Activated CD8-positive, alpha-beta T cell treated with anti-CD3 and anti-CD28 coated beads for 36 hours (primary cell): ENCODE measurements at regions not wholly inside any gene's neighbourhood (a gene's known extent, or its start where the extent isn't known, plus 50 kb on each side); places are given as distances from the start of the nearest gene placed in this dataset.
A peak's percentile ranks its signal among the peaks of the same experiment; 100 is the strongest.

ENCODE experiments used
- ATAC-seq: fragments of 200-7000 bp; cut with Tn5 transposase; one replicate; pipeline ENCODE4 v1.10.0; 2021; ENCODE audit warnings: mild to moderate bottlenecking, moderate library complexity
- CTCF ChIA-PET: fragments of 350-600 bp; sonication (Branson Sonifier 250); formaldehyde crosslinking; loops from one replicate; lab custom pipeline; 2021; ENCODE audit warnings: antibody characterized with exemption; lab: Charles Lee
- POLR2A ChIA-PET: fragments of 350-600 bp; sonication (Branson Sonifier 250); formaldehyde crosslinking; loops from one replicate; lab custom pipeline; 2021; ENCODE audit warnings: antibody characterized with exemption; lab: Charles Lee
- DNase-seq: peaks from one replicate; pipeline ENCODE4 v3.0.0-alpha.2; 2020
- H3K27ac Mint-ChIP-seq: one replicate; pipeline ENCODE4 v1.8.0; 2021; ENCODE audit warnings: mild to moderate bottlenecking, mixed read lengths
- H3K27me3 Mint-ChIP-seq: one replicate; pipeline ENCODE4 v1.8.0; 2021; ENCODE audit warnings: mixed read lengths
- H3K36me3 Mint-ChIP-seq: one replicate; pipeline ENCODE4 v1.8.0; 2021; ENCODE audit warnings: low read depth, mixed read lengths
- H3K4me1 Mint-ChIP-seq: one replicate; pipeline ENCODE4 v1.8.0; 2021; ENCODE audit warnings: low read depth, mixed read lengths
- H3K4me3 Mint-ChIP-seq: one replicate; pipeline ENCODE4 v1.8.0; 2021; ENCODE audit warnings: mild to moderate bottlenecking, moderate library complexity, mixed read lengths
- H3K9me3 Mint-ChIP-seq: one replicate; pipeline ENCODE4 v1.8.0; 2021; ENCODE audit warnings: mixed read lengths
- CTCF ChIP-seq: fragments of 200-600 bp; IDR thresholded peaks from one replicate; pipeline ENCODE4 v1.8.0; 2022; ENCODE audit warnings: antibody characterized with exemption, mild to moderate bottlenecking
- intact Hi-C: fragments of 100-400 bp; cut with micrococcal nuclease; formaldehyde crosslinking; loops from one replicate; pipeline ENCODE4 v1.10.0; 2022

GRCh38 chr4:89658701-89659024 is 178.3 kb downstream of the SNCA start:
- ChIA-PET POLR2A (no interaction called here), CTCF (interaction anchor here (2.0 kb wide), 1 partner anchor 50 kb away, joined by 7 read pairs; no protein-coding TSS in a partner anchor)
- H3K27ac Mint-ChIP-seq: no peak overlapping the region
- no peak for DNase-seq
- H3K9me3 Mint-ChIP-seq: no peaks in the 10 kb centered on the region
- no peak for TF ChIP-seq CTCF
- H3K4me3 Mint-ChIP-seq: no peak overlapping the region
- intact Hi-C loops: loop anchor here (5.0 kb wide), 1 partner anchor 244 kb away; no protein-coding TSS in a partner anchor
- H3K4me1 Mint-ChIP-seq: no peaks in the 10 kb centered on the region
- no peaks in the 10 kb centered on the region for H3K36me3 Mint-ChIP-seq
- no peaks in the 10 kb centered on the region for H3K27me3 Mint-ChIP-seq
- no peak for ATAC-seq

- Mint-ChIP-seq H3K27me3 (no peaks in the 10 kb centered on the region), H3K4me1 (no peaks in the 10 kb centered on the region), H3K9me3 (no peaks in the 10 kb centered on the region), H3K36me3 (no peaks in the 10 kb centered on the region), H3K27ac (no peak overlapping the region), H3K4me3 (no peak overlapping the region)
- peak; percentile 21 for TF ChIP-seq CTCF
- ChIA-PET CTCF (interaction anchor here (0.6 to 2.0 kb wide), 10 partner anchors 10 to 245 kb away, joined by 3 to 9 read pairs (median 4); partner anchors contain the start of gene MMRN1), POLR2A (no interaction called here)
- ATAC-seq: no peak
- no peak for DNase-seq
- intact Hi-C loops: loop anchor here (5.0 kb wide), 1 partner anchor 244 kb away; no protein-coding TSS in a partner anchor
Observed at GRCh38 chr4:89657931-89658700, 178.8 kb downstream of the SNCA start.

GRCh38 chr4:89653012-89653411 is 183.9 kb downstream of the SNCA start:
- no peaks in the 10 kb centered on the region for H3K4me1 Mint-ChIP-seq
- CTCF ChIA-PET: no interaction called here
- POLR2A ChIA-PET: no interaction called here

GRCh38 chr4:89645482-89645881 is 191.5 kb downstream of the SNCA start:
- Mint-ChIP-seq H3K9me3 (no peaks in the 10 kb centered on the region), H3K27me3 (peaks cover 2% of the 10 kb centered on the region), H3K27ac (no peak overlapping the region), H3K36me3 (no peaks in the 10 kb centered on the region), H3K4me1 (no peaks in the 10 kb centered on the region), H3K4me3 (no peak overlapping the region)
- POLR2A ChIA-PET: no interaction called here
- intact Hi-C loops: no loop called here
- DNase-seq (no peak), ATAC-seq (no peak)
- CTCF ChIA-PET: interaction anchor here (0.7 to 1.0 kb wide), 2 partner anchors 12 to 208 kb away, joined by 3 read pairs; no protein-coding TSS in a partner anchor
- no peak for TF ChIP-seq CTCF

More at GRCh38 chr4:89653012-89653411, 183.9 kb downstream of the SNCA start:
- H3K4me3 Mint-ChIP-seq: no peak overlapping the region
- no peaks in the 10 kb centered on the region for H3K36me3 Mint-ChIP-seq
- DNase-seq: no peak
- ATAC-seq: no peak
- no peak for TF ChIP-seq CTCF
- H3K27me3 Mint-ChIP-seq: no peaks in the 10 kb centered on the region
- no peak overlapping the region for H3K27ac Mint-ChIP-seq
- H3K9me3 Mint-ChIP-seq: no peaks in the 10 kb centered on the region
- intact Hi-C loops: no loop called here

GRCh38 chr4:89641367-89641687 is 195.6 kb downstream of the SNCA start:
- no peak for TF ChIP-seq CTCF
- Mint-ChIP-seq H3K27ac (no peak overlapping the region), H3K4me3 (no peak overlapping the region), H3K36me3 (no peaks in the 10 kb centered on the region), H3K27me3 (peaks cover 4% of the 10 kb centered on the region), H3K9me3 (no peaks in the 10 kb centered on the region), H3K4me1 (no peaks in the 10 kb centered on the region)
- intact Hi-C loops: no loop called here
- DNase-seq: no peak
- ATAC-seq: no peak
- CTCF ChIA-PET: interaction anchor here (0.7 to 1.5 kb wide), 5 partner anchors 10 to 261 kb away, joined by 3 to 5 read pairs (median 3); no protein-coding TSS in a partner anchor
- POLR2A ChIA-PET: no interaction called here
